Activated CD4-positive, CD25-positive, alpha-beta regulatory T cell (primary cell): ENCODE measurements at regions not wholly inside any gene's neighbourhood (a gene's known extent, or its start where the extent isn't known, plus 50 kb on each side); places are given as distances from the start of the nearest gene placed in this dataset.

Experiments used
- DNase-seq, 4 experiments: peaks; one replicate each; lab custom pipeline; 2025; lab: John Stamatoyannopoulos, UW

GRCh38 chr9:95822583-95823431 lies 52.7 kb upstream of the ERCC6L2 start:
- no peak for DNase-seq

GRCh38 chr9:95822015-95822414 lies 53.5 kb upstream of the ERCC6L2 start:
- no peak for DNase-seq

- DNase-seq, result no peak
Observed at GRCh38 chr9:95820074-95820473, 55.4 kb upstream of the ERCC6L2 start.

GRCh38 chr9:95819636-95820035 lies 55.9 kb upstream of the ERCC6L2 start:
- no peak for DNase-seq

GRCh38 chr9:95817205-95817604 lies 58.3 kb upstream of the ERCC6L2 start:
- no peak for DNase-seq

GRCh38 chr9:95816716-95817115 lies 58.8 kb upstream of the ERCC6L2 start:
- no peak for DNase-seq

- no peak for DNase-seq
Observed at GRCh38 chr9:95815961-95816360, 59.5 kb upstream of the ERCC6L2 start.

- no peak for DNase-seq
Observed at GRCh38 chr9:95815133-95815532, 60.4 kb upstream of the ERCC6L2 start.

GRCh38 chr9:95813923-95814322 lies 61.6 kb upstream of the ERCC6L2 start:
- DNase-seq, result no peak

GRCh38 chr9:95810814-95811213 lies 64.7 kb upstream of the ERCC6L2 start:
- DNase-seq, result no peak

GRCh38 chr9:95810133-95810532 lies 65.4 kb upstream of the ERCC6L2 start:
- no peak for DNase-seq

- no peak for DNase-seq
Observed at GRCh38 chr9:95809686-95810085, 65.8 kb upstream of the ERCC6L2 start.

- DNase-seq, result no peak
Observed at GRCh38 chr9:95808011-95808410, 67.5 kb upstream of the ERCC6L2 start.

- no peak for DNase-seq
Observed at GRCh38 chr9:95807326-95807947, 68.1 kb upstream of the ERCC6L2 start.

GRCh38 chr9:95803197-95803596 lies 72.3 kb upstream of the ERCC6L2 start:
- DNase-seq, result no peak

- DNase-seq, result no peak
Observed at GRCh38 chr9:95801797-95802196, 73.7 kb upstream of the ERCC6L2 start.

- DNase-seq, result no peak
Observed at GRCh38 chr9:95796029-95796428, 79.5 kb upstream of the ERCC6L2 start.

- DNase-seq, result no peak
Observed at GRCh38 chr9:95793924-95794828, 81.3 kb upstream of the ERCC6L2 start.

GRCh38 chr9:95791695-95792094 lies 83.8 kb upstream of the ERCC6L2 start:
- no peak for DNase-seq

- no peak for DNase-seq
Observed at GRCh38 chr9:95791286-95791685, 84.2 kb upstream of the ERCC6L2 start.

GRCh38 chr9:95788521-95788991 lies 86.9 kb upstream of the ERCC6L2 start:
- no peak for DNase-seq

- no peak for DNase-seq
Observed at GRCh38 chr9:95788021-95788420, 87.5 kb upstream of the ERCC6L2 start.
